WTC11 (cell line): ENCODE measurements at regions not wholly inside any gene's neighbourhood (a gene's known extent, or its start where the extent isn't known, plus 50 kb on each side); places are given as distances from the start of the nearest gene placed in this dataset.

Source experiments
- ATAC-seq: fragments of 200-7000 bp; cut with Tn5 transposase; 2 replicates; pipeline ENCODE4 v1.10.0; 2021; ENCODE audit warnings: mild to moderate bottlenecking, moderate library complexity
- CTCF ChIA-PET: fragments of 300-600 bp; sonication (Branson Sonifier 250); formaldehyde crosslinking; loops from one replicate; lab custom pipeline; 2021; ENCODE audit warnings: antibody characterized with exemption; lab: Charles Lee
- POLR2A ChIA-PET: fragments of 350-600 bp; sonication (Branson Sonifier 250); formaldehyde crosslinking; loops from one replicate; lab custom pipeline; 2021; ENCODE audit warnings: antibody characterized with exemption; lab: Charles Lee
- DNase-seq: peaks from one replicate; pipeline ENCODE4 v3.0.0; 2021; ENCODE audit warnings: low spot score
- H3K27ac Mint-ChIP-seq: 2 replicates; pipeline ENCODE4 v1.8.0; 2021; ENCODE audit warnings: mixed read lengths
- H3K27me3 Mint-ChIP-seq: 2 replicates; pipeline ENCODE4 v1.8.0; 2021; ENCODE audit warnings: low read depth, mild to moderate bottlenecking, moderate library complexity, mixed read lengths
- H3K36me3 Mint-ChIP-seq: 2 replicates; pipeline ENCODE4 v1.8.0; 2021; ENCODE audit warnings: mixed read lengths
- H3K4me1 Mint-ChIP-seq: 2 replicates; pipeline ENCODE4 v1.8.0; 2022; ENCODE audit warnings: mixed read lengths
- H3K4me3 Mint-ChIP-seq: 2 replicates; pipeline ENCODE4 v1.8.0; 2021; ENCODE audit warnings: mild to moderate bottlenecking, moderate library complexity, mixed read lengths
- H3K9me3 Mint-ChIP-seq: 2 replicates; pipeline ENCODE4 v1.8.0; 2021; ENCODE audit warnings: mixed read lengths
- CREB1 ChIP-seq: sonication (generic); formaldehyde crosslinking; IDR thresholded peaks from 2 replicates; pipeline ENCODE4 v1.8.0; 2023; ENCODE audit warnings: mild to moderate bottlenecking, missing genetic modification reagents
- E2F5 ChIP-seq: sonication (generic); formaldehyde crosslinking; IDR thresholded peaks from 2 replicates; pipeline ENCODE4 v1.8.1; 2022; ENCODE audit warnings: mild to moderate bottlenecking, moderate library complexity, missing genetic modification reagents
- JAZF1 ChIP-seq: fragments of 250-450 bp; sonication (Bioruptor Pico); IDR thresholded peaks from 2 replicates; pipeline ENCODE4 v1.9.0; 2021; ENCODE audit warnings: moderate library complexity, mild to moderate bottlenecking, inconsistent platforms
- JUN ChIP-seq: sonication (generic); formaldehyde crosslinking; IDR thresholded peaks from 2 replicates; pipeline ENCODE4 v1.8.0; 2023; ENCODE audit warnings: mild to moderate bottlenecking, missing genetic modification reagents
- MLX ChIP-seq: sonication (generic); formaldehyde crosslinking; IDR thresholded peaks from 2 replicates; pipeline ENCODE4 v1.8.1; 2023; ENCODE audit warnings: mild to moderate bottlenecking, missing genetic modification reagents, moderate library complexity
- PRDM15 ChIP-seq: sonication (generic); formaldehyde crosslinking; IDR thresholded peaks from 2 replicates; pipeline ENCODE4 v1.8.0; 2022; ENCODE audit warnings: missing genetic modification reagents
- SMAD4 ChIP-seq: sonication (generic); formaldehyde crosslinking; IDR thresholded peaks from 2 replicates; pipeline ENCODE4 v1.8.0; 2022; ENCODE audit warnings: mild to moderate bottlenecking, missing genetic modification reagents
- SOX15 ChIP-seq: fragments of 250-450 bp; sonication (Bioruptor Pico); IDR thresholded peaks from 2 replicates; pipeline ENCODE4 v1.9.0; 2021; ENCODE audit warnings: mild to moderate bottlenecking
- USF2 ChIP-seq: sonication (generic); formaldehyde crosslinking; IDR thresholded peaks from 2 replicates; pipeline ENCODE4 v1.8.1; 2023; ENCODE audit warnings: mild to moderate bottlenecking, missing genetic modification reagents, moderate library complexity
- ZNF396 ChIP-seq: fragments of 250-450 bp; sonication (Bioruptor Pico); IDR thresholded peaks from 2 replicates; pipeline ENCODE4 v1.8.0; 2021; ENCODE audit warnings: mild to moderate bottlenecking, moderate library complexity, borderline replicate concordance
- ZNF416 ChIP-seq: fragments of 250-450 bp; sonication (Bioruptor Pico); IDR thresholded peaks from 2 replicates; pipeline ENCODE4 v1.9.0; 2021; ENCODE audit warnings: mild to moderate bottlenecking, inconsistent platforms
- ZNF423 ChIP-seq: fragments of 250-450 bp; sonication (Bioruptor Pico); IDR thresholded peaks from 2 replicates; pipeline ENCODE4 v2.1.2; 2022; ENCODE audit warnings: mild to moderate bottlenecking, moderate library complexity
- ZNF671 ChIP-seq: fragments of 250-450 bp; sonication (Bioruptor Pico); IDR thresholded peaks from 2 replicates; pipeline ENCODE4 v1.8.0; 2021; ENCODE audit warnings: mild to moderate bottlenecking
- TF ChIP-seq, protein P1 (sequence below): sonication (generic); formaldehyde crosslinking; IDR thresholded peaks from 2 replicates; pipeline ENCODE4 v1.8.1; 2023; ENCODE audit warnings: mild to moderate bottlenecking, missing genetic modification reagents, borderline replicate concordance
- TF ChIP-seq, protein P2 (sequence below): sonication (generic); formaldehyde crosslinking; IDR thresholded peaks from 2 replicates; pipeline ENCODE4 v1.8.1; 2022; ENCODE audit warnings: mild to moderate bottlenecking, missing genetic modification reagents, moderate library complexity, borderline replicate concordance
- TF ChIP-seq, protein P3 (sequence below): fragments of 250-450 bp; sonication (Bioruptor Pico); IDR thresholded peaks from 2 replicates; pipeline ENCODE4 v1.8.0; 2021; ENCODE audit warnings: mild to moderate bottlenecking

DNA sequence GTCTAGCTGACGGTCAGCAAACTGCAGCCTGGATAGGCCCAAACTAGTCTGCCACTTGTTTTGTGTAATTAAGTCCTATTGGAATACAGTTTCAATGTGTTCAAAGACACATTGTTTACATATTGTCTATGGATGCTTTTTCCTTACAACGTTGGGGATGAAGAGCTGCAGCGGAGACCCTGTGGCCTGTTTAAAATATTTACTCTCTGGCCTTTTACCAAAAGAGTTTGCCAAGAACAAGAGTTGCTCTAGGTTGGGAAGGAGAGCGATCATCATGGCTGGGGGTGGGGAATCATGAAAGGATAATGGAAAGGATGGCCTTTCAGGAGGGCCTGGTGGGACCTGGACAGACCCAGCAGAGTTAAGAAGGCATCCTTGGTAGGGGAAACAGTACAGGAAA lies 274.9 kb upstream of the ZFHX3 start (continued):
- TF ChIP-seq, protein P1, sequence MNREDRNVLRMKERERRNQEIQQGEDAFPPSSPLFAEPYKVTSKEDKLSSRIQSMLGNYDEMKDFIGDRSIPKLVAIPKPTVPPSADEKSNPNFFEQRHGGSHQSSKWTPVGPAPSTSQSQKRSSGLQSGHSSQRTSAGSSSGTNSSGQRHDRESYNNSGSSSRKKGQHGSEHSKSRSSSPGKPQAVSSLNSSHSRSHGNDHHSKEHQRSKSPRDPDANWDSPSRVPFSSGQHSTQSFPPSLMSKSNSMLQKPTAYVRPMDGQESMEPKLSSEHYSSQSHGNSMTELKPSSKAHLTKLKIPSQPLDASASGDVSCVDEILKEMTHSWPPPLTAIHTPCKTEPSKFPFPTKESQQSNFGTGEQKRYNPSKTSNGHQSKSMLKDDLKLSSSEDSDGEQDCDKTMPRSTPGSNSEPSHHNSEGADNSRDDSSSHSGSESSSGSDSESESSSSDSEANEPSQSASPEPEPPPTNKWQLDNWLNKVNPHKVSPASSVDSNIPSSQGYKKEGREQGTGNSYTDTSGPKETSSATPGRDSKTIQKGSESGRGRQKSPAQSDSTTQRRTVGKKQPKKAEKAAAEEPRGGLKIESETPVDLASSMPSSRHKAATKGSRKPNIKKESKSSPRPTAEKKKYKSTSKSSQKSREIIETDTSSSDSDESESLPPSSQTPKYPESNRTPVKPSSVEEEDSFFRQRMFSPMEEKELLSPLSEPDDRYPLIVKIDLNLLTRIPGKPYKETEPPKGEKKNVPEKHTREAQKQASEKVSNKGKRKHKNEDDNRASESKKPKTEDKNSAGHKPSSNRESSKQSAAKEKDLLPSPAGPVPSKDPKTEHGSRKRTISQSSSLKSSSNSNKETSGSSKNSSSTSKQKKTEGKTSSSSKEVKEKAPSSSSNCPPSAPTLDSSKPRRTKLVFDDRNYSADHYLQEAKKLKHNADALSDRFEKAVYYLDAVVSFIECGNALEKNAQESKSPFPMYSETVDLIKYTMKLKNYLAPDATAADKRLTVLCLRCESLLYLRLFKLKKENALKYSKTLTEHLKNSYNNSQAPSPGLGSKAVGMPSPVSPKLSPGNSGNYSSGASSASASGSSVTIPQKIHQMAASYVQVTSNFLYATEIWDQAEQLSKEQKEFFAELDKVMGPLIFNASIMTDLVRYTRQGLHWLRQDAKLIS (CRISPR knock-in tag): no peak
- TF ChIP-seq ZNF423: no peak
- TF ChIP-seq, all 79 proteins: peak for 0

- peak; percentile 60 for ATAC-seq
- CTCF ChIA-PET: interaction anchor here (1.2 kb wide), 1 partner anchor 490 kb away, joined by 5 read pairs; no protein-coding TSS in a partner anchor
Observed at GRCh38 chr16:73321853-73322252, 273.9 kb upstream of the ZFHX3 start.

More at GRCh38 chr16:73321853-73322252, 273.9 kb upstream of the ZFHX3 start:
- no peak for DNase-seq
- no peak for TF ChIP-seq SMAD4 (CRISPR knock-in tag)
- TF ChIP-seq PRDM15 (CRISPR knock-in tag): no peak
- no peak for TF ChIP-seq MLX (CRISPR knock-in tag)
- no peak for TF ChIP-seq USF2
- TF ChIP-seq CREB1 (CRISPR knock-in tag): no peak
- TF ChIP-seq JUN (CRISPR knock-in tag): no peak
- TF ChIP-seq ZNF396 (CRISPR knock-in tag): no peak
- TF ChIP-seq, protein P2, sequence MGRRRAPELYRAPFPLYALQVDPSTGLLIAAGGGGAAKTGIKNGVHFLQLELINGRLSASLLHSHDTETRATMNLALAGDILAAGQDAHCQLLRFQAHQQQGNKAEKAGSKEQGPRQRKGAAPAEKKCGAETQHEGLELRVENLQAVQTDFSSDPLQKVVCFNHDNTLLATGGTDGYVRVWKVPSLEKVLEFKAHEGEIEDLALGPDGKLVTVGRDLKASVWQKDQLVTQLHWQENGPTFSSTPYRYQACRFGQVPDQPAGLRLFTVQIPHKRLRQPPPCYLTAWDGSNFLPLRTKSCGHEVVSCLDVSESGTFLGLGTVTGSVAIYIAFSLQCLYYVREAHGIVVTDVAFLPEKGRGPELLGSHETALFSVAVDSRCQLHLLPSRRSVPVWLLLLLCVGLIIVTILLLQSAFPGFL: no peak
- TF ChIP-seq, protein P3, sequence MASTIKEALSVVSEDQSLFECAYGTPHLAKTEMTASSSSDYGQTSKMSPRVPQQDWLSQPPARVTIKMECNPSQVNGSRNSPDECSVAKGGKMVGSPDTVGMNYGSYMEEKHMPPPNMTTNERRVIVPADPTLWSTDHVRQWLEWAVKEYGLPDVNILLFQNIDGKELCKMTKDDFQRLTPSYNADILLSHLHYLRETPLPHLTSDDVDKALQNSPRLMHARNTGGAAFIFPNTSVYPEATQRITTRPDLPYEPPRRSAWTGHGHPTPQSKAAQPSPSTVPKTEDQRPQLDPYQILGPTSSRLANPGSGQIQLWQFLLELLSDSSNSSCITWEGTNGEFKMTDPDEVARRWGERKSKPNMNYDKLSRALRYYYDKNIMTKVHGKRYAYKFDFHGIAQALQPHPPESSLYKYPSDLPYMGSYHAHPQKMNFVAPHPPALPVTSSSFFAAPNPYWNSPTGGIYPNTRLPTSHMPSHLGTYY: no peak
- TF ChIP-seq ZNF671 (CRISPR knock-in tag): no peak
- TF ChIP-seq JAZF1 (CRISPR knock-in tag): no peak
- no peak for TF ChIP-seq E2F5 (CRISPR knock-in tag)
- no peak for TF ChIP-seq ZNF416
- TF ChIP-seq SOX15: no peak
- Mint-ChIP-seq H3K4me1 (peaks cover 9% of the 10 kb centered on the region), H3K9me3 (no peaks in the 10 kb centered on the region), H3K4me3 (no peak overlapping the region), H3K27ac (no peak overlapping the region), H3K27me3 (no peaks in the 10 kb centered on the region), H3K36me3 (no peaks in the 10 kb centered on the region)
- POLR2A ChIA-PET: no interaction called here
